GM12892 (cell line): ENCODE measurements at regions not wholly inside any gene's neighbourhood (a gene's known extent, or its start where the extent isn't known, plus 50 kb on each side); places are given as distances from the start of the nearest gene placed in this dataset.

Experiments used
- POLR2A ChIP-seq: IDR thresholded peaks from 2 replicates; pipeline ENCODE4 v1.6.1; 2011; ENCODE audit warnings: low read depth, low read length, control low read depth
- POLR2AphosphoS5 ChIP-seq: IDR thresholded peaks from 2 replicates; pipeline ENCODE4 v1.6.1; 2011; ENCODE audit warnings: low read depth, low read length, control low read depth

DNA sequence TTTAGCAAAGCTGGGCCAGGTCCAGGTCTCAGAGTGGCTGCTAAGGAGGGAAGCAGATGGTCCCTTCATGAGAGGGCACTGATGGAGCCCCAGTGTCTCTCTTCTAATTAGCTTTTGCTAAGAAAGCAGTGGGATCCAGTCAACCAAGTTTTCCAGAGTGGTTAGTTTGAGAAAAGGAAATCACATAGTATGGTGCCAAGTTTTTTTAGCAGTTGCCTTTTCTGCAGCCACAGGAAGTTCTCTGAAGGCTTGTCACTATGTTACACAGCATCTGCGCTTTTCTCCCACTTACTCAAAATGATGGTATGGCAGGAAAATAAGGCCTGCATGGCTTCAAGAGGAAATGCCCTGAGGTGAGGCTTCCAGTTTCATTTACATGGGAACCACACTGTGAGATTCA, 331.5 kb upstream of the ZNF462 start:
- TF ChIP-seq POLR2A (no peak), POLR2AphosphoS5 (no peak)
